ENCODE measurements at regions not wholly inside any gene's neighbourhood (a gene's known extent, or its start where the extent isn't known, plus 50 kb on each side); places are given as distances from the start of the nearest gene placed in this dataset.

- TF ChIP-seq TAF1 (IDR thresholded peaks at IDR 0.05; ENCODE audit: borderline replicate concordance, insufficient read depth, low read length): no peak
- no peak for TF ChIP-seq FOXP2 (optimal IDR thresholded peaks at IDR 0.05; ENCODE audit: borderline replicate concordance, extremely low read depth, extremely low read length, insufficient read depth)
- no peak for TF ChIP-seq REST (IDR thresholded peaks at IDR 0.05; ENCODE audit: insufficient read depth in 1 of 2, low read depth in 2 of 2, low read length in 2 of 2)
- no peak for TF ChIP-seq POLR2AphosphoS5 (IDR thresholded peaks at IDR 0.05; ENCODE audit: low read depth, low read length)
- TF ChIP-seq SIN3A (IDR thresholded peaks at IDR 0.05; ENCODE audit: borderline replicate concordance, insufficient read depth, low read length): no peak
Measured at GRCh38 chr14:71467361-71467811, 464.8 kb upstream of the RGS6 start.

- no peak for TF ChIP-seq REST (IDR thresholded peaks at IDR 0.05; ENCODE audit: insufficient read depth in 1 of 2, low read depth in 2 of 2, low read length in 2 of 2)
Measured at GRCh38 chr14:71468701-71469100, 463.5 kb upstream of the RGS6 start.

- TF ChIP-seq SIN3A (IDR thresholded peaks at IDR 0.05; ENCODE audit: borderline replicate concordance, insufficient read depth, low read length) (no peak), REST (IDR thresholded peaks at IDR 0.05; ENCODE audit: insufficient read depth in 1 of 2, low read depth in 2 of 2, low read length in 2 of 2) (no peak), POLR2AphosphoS5 (IDR thresholded peaks at IDR 0.05; ENCODE audit: low read depth, low read length) (no peak)
Measured at GRCh38 chr14:71469643-71470335, 462.4 kb upstream of the RGS6 start.

- TF ChIP-seq REST (IDR thresholded peaks at IDR 0.05; ENCODE audit: insufficient read depth in 1 of 2, low read depth in 2 of 2, low read length in 2 of 2) (no peak), SIN3A (IDR thresholded peaks at IDR 0.05; ENCODE audit: borderline replicate concordance, insufficient read depth, low read length) (no peak), FOXP2 (optimal IDR thresholded peaks at IDR 0.05; ENCODE audit: borderline replicate concordance, extremely low read depth, extremely low read length, insufficient read depth) (no peak), POLR2AphosphoS5 (IDR thresholded peaks at IDR 0.05; ENCODE audit: low read depth, low read length) (no peak), TAF1 (IDR thresholded peaks at IDR 0.05; ENCODE audit: borderline replicate concordance, insufficient read depth, low read length) (no peak)
Measured at GRCh38 chr14:71471634-71472355, 460.4 kb upstream of the RGS6 start.
